Common myeloid progenitor, CD34-positive (primary cell): ENCODE measurements at regions not wholly inside any gene's neighbourhood (a gene's known extent, or its start where the extent isn't known, plus 50 kb on each side); places are given as distances from the start of the nearest gene placed in this dataset.

ENCODE experiments used
- CTCF ChIA-PET: fragments of 350-600 bp; sonication (Branson Sonifier 250); formaldehyde crosslinking; loops from one replicate; lab custom pipeline; 2021; ENCODE audit warnings: antibody characterized with exemption; lab: Charles Lee
- POLR2A ChIA-PET: fragments of 350-600 bp; sonication (Branson Sonifier 250); formaldehyde crosslinking; loops from one replicate; lab custom pipeline; 2021; ENCODE audit warnings: antibody characterized with exemption; lab: Charles Lee
- DNase-seq, 3 donors: peaks; one replicate each; pipeline versions ENCODE4 v3.0.0 to v3.0.0-alpha.2; 2013
- H3K27ac ChIP-seq, 2 experiments: 1 replicate in 1 of 2; 2 replicates in 1 of 2; pipeline ENCODE4 v1.7.0; 2013; ENCODE audit warnings: inconsistent platforms in 2 of 2, low read length in 2 of 2, mild to moderate bottlenecking in 2 of 2, low read depth in 1 of 2, moderate library complexity in 1 of 2; ENCODE audit not compliant: severe bottlenecking in 2 of 2, insufficient read depth in 1 of 2, poor library complexity in 1 of 2
- H3K27me3 ChIP-seq, 5 experiments: replicated peaks in 2 of 5; 1 replicate in 3 of 5; 2 replicates in 2 of 5; pipeline versions ENCODE4 v1.6.1 to v1.7.0; 2013; ENCODE audit warnings: low read length in 4 of 5, mild to moderate bottlenecking in 2 of 5, moderate library complexity in 2 of 5, inconsistent platforms in 1 of 5; ENCODE audit not compliant: insufficient read depth in 5 of 5, control insufficient read depth in 4 of 5
- H3K36me3 ChIP-seq, 4 experiments: 1 replicate in 2 of 4; 2 replicates in 2 of 4; pipeline versions ENCODE4 v1.6.1 to v1.7.0; 2013; ENCODE audit warnings: low read length in 3 of 4, control low read depth in 1 of 4, mild to moderate bottlenecking in 1 of 4; ENCODE audit not compliant: control insufficient read depth in 4 of 4, insufficient read depth in 4 of 4
- H3K4me1 ChIP-seq, 4 experiments: 1 replicate in 3 of 4; 2 replicates in 1 of 4; pipeline versions ENCODE4 v1.6.1 to v1.7.1; 2013; ENCODE audit warnings: low read length in 3 of 4, mild to moderate bottlenecking in 3 of 4, control low read depth in 1 of 4, inconsistent platforms in 1 of 4, moderate library complexity in 1 of 4; ENCODE audit not compliant: control insufficient read depth in 4 of 4, insufficient read depth in 4 of 4; ENCODE audit errors: control extremely low read depth in 1 of 4
- H3K4me3 ChIP-seq, 7 experiments: 1 replicate in 4 of 7; 2 replicates in 3 of 7; pipeline versions ENCODE4 v1.5.1 to v1.7.0; 2013; ENCODE audit warnings: mild to moderate bottlenecking in 7 of 7, low read length in 6 of 7, moderate library complexity in 6 of 7, inconsistent platforms in 2 of 7, low read depth in 2 of 7, control low read depth in 1 of 7; ENCODE audit not compliant: insufficient read depth in 4 of 7, control insufficient read depth in 1 of 7; ENCODE audit errors: extremely low read depth in 1 of 7
- H3K9me3 ChIP-seq, 5 experiments: 1 replicate in 4 of 5; 2 replicates in 1 of 5; pipeline versions ENCODE4 v1.6.1 to v1.7.1; 2013; ENCODE audit warnings: low read length in 4 of 5, mild to moderate bottlenecking in 2 of 5, inconsistent platforms in 1 of 5, low read depth in 1 of 5, moderate library complexity in 1 of 5; ENCODE audit not compliant: control insufficient read depth in 4 of 5, insufficient read depth in 2 of 5; ENCODE audit errors: control extremely low read depth in 1 of 5
- WGBS: methylation state at CpG from one replicate; pipeline ENCODE4 v1.1.5; 2013; ENCODE audit not compliant: insufficient coverage; 5-methylcytosine and 5-hydroxymethylcytosine counted together

DNA sequence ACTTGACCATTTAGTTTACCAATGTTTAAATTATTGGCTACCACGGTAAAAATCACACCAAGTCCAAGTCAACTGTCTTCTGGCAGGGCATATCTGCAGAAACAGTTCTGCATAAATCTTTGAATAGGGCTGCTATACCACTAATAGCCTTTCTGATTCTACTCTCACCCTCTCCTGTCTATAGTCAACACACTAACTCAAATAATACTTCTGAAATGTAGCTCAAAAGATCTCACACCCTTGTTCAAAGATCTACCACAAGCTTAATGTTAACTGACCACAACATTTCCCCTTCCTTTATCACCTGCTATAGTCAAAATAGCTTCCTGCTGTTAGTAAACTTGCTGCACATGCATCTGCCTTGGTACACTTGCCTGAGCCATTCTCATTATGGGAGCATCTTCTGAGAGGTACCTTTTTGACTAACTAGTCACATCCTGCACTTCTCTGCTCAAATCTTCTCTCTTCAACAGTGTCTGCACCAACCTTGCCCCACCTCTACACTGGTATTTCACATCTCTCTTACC is 319.4 kb downstream of the CDH10 start:
- no peaks in the 10 kb centered on the region for H3K27me3 ChIP-seq
- no peaks in the 10 kb centered on the region for H3K9me3 ChIP-seq
- no peak for DNase-seq
- H3K36me3 ChIP-seq = no peaks in the 10 kb centered on the region
- POLR2A ChIA-PET = no interaction called here
- no peaks in the 10 kb centered on the region for H3K4me1 ChIP-seq
- H3K4me3 ChIP-seq = no peak overlapping the region
- 80% methylated on average over 1 of the region's 1 CpG for WGBS
- CTCF ChIA-PET = no interaction called here
- H3K27ac ChIP-seq = no peak overlapping the region

GRCh38 chr5:24331531-24331930 is 313.2 kb downstream of the CDH10 start:
- ChIA-PET POLR2A (no interaction called here), CTCF (no interaction called here)
- Histone ChIP-seq H3K27ac (no peak overlapping the region), H3K27me3 (no peaks in the 10 kb centered on the region), H3K4me1 (no peaks in the 10 kb centered on the region), H3K9me3 (no peaks in the 10 kb centered on the region), H3K36me3 (no peaks in the 10 kb centered on the region), H3K4me3 (no peak overlapping the region)
- no peak for DNase-seq

- no peak for DNase-seq
- Histone ChIP-seq H3K27me3 (no peaks in the 10 kb centered on the region), H3K4me1 (no peaks in the 10 kb centered on the region), H3K36me3 (no peaks in the 10 kb centered on the region), H3K4me3 (no peak overlapping the region), H3K27ac (no peak overlapping the region), H3K9me3 (no peaks in the 10 kb centered on the region)
- no CpG with 5 or more reads among the region's 2 CpGs for WGBS
- POLR2A ChIA-PET = no interaction called here
- CTCF ChIA-PET = no interaction called here
These were observed 297.6 kb downstream of the CDH10 start for GRCh38 chr5:24347158-24347557.

- 100% methylated on average over 2 of the region's 7 CpGs for WGBS
These were observed 293.5 kb downstream of the CDH10 start for GRCh38 chr5:24351285-24351684.

GRCh38 chr5:24353016-24353415 is 291.8 kb downstream of the CDH10 start:
- WGBS = 95% methylated on average over 2 of the region's 2 CpGs
- Histone ChIP-seq H3K27ac (no peak overlapping the region), H3K4me1 (no peaks in the 10 kb centered on the region), H3K27me3 (no peaks in the 10 kb centered on the region), H3K9me3 (no peaks in the 10 kb centered on the region), H3K4me3 (no peak overlapping the region), H3K36me3 (no peaks in the 10 kb centered on the region)
- CTCF ChIA-PET = no interaction called here
- POLR2A ChIA-PET = no interaction called here
- DNase-seq = no peak

More at GRCh38 chr5:24351285-24351684, 293.5 kb downstream of the CDH10 start:
- no peaks in the 10 kb centered on the region for H3K9me3 ChIP-seq
- H3K27me3 ChIP-seq = no peaks in the 10 kb centered on the region
- POLR2A ChIA-PET = no interaction called here
- H3K4me1 ChIP-seq = no peaks in the 10 kb centered on the region
- H3K27ac ChIP-seq = no peak overlapping the region
- H3K4me3 ChIP-seq = no peak overlapping the region
- no peak for DNase-seq
- CTCF ChIA-PET = no interaction called here
- H3K36me3 ChIP-seq = no peaks in the 10 kb centered on the region

- Histone ChIP-seq H3K4me1 (no peaks in the 10 kb centered on the region), H3K9me3 (no peaks in the 10 kb centered on the region), H3K27ac (no peak overlapping the region), H3K36me3 (no peaks in the 10 kb centered on the region), H3K4me3 (no peak overlapping the region), H3K27me3 (no peaks in the 10 kb centered on the region)
- ChIA-PET CTCF (no interaction called here), POLR2A (no interaction called here)
- DNase-seq = no peak
These were observed 291.2 kb downstream of the CDH10 start for GRCh38 chr5:24353611-24354010.

GRCh38 chr5:24363789-24364481 is 280.8 kb downstream of the CDH10 start:
- H3K36me3 ChIP-seq = no peaks in the 10 kb centered on the region
- 91% methylated on average over 8 of the region's 9 CpGs for WGBS
- H3K27me3 ChIP-seq = no peaks in the 10 kb centered on the region
- DNase-seq = no peak
- H3K27ac ChIP-seq = no peak overlapping the region
- H3K9me3 ChIP-seq = peaks cover 0 to 2% (median 0%) of the 10 kb centered on the region in 5 experiments
- no peak overlapping the region for H3K4me3 ChIP-seq
- CTCF ChIA-PET = no interaction called here
- no peaks in the 10 kb centered on the region for H3K4me1 ChIP-seq
- POLR2A ChIA-PET = no interaction called here
